OCI-LY7 (cell line): ENCODE measurements at regions not wholly inside any gene's neighbourhood (a gene's known extent, or its start where the extent isn't known, plus 50 kb on each side); places are given as distances from the start of the nearest gene placed in this dataset.
"Not testable (repeated sequence)": the region's sequence is repeated elsewhere in the genome, so short reads cannot be mapped to it uniquely, and the experiment has no call there.

Experiments
- BruUV-seq: library from RNA; stranded (reverse); fragments of 400-500 nt; replicated peaks from 2 replicates; lab custom pipeline; 2021; lab: Mats Ljungman, UMichigan
- CTCF ChIA-PET: fragments of 300-600 bp; sonication (Branson Sonifier 250); formaldehyde crosslinking; loops from one replicate; lab custom pipeline; 2022; ENCODE audit warnings: antibody characterized with exemption; ENCODE audit not compliant: unreplicated experiment; lab: Charles Lee
- POLR2A ChIA-PET: fragments of 300-600 bp; sonication (Branson Sonifier 250); formaldehyde crosslinking; loops from one replicate; lab custom pipeline; 2022; ENCODE audit warnings: antibody characterized with exemption; lab: Charles Lee
- DNase-seq: peaks from one replicate; pipeline ENCODE4 v3.0.0-alpha.2; 2015; ENCODE audit warnings: low spot score
- H2AFZ ChIP-seq: fragments of 200-600 bp; sonication (generic), shearing (Covaris generic); 2 replicates; pipeline ENCODE4 v1.6.1; 2014; ENCODE audit warnings: mild to moderate bottlenecking, antibody characterized with exemption, low read length, moderate library complexity
- H3K27ac ChIP-seq: fragments of 200-600 bp; sonication (generic); 2 replicates; pipeline ENCODE4 v1.5.1; 2014; ENCODE audit warnings: mixed run types, low read depth, mild to moderate bottlenecking, moderate library complexity, low read length, inconsistent platforms; ENCODE audit not compliant: poor library complexity, severe bottlenecking
- H3K36me3 ChIP-seq: fragments of 200-600 bp; sonication (generic); 2 replicates; pipeline ENCODE4 v1.6.1; 2014; ENCODE audit warnings: mild to moderate bottlenecking, antibody characterized with exemption, low read length, moderate library complexity, mixed read lengths; ENCODE audit not compliant: insufficient read depth
- H3K4me1 ChIP-seq: fragments of 200-600 bp; sonication (generic); 2 replicates; pipeline ENCODE4 v1.5.1; 2014; ENCODE audit warnings: mild to moderate bottlenecking, low read length; ENCODE audit not compliant: insufficient read depth, poor library complexity, severe bottlenecking
- H3K4me2 ChIP-seq: fragments of 200-600 bp; sonication (generic); 2 replicates; pipeline ENCODE4 v1.6.1; 2014; ENCODE audit warnings: mild to moderate bottlenecking, low read length
- H3K4me3 ChIP-seq: fragments of 200-600 bp; sonication (generic); 2 replicates; pipeline ENCODE4 v1.5.1; 2014; ENCODE audit warnings: mild to moderate bottlenecking, low read depth, low read length; ENCODE audit not compliant: poor library complexity, severe bottlenecking
- H3K79me2 ChIP-seq: fragments of 200-600 bp; sonication (generic); 2 replicates; pipeline ENCODE4 v1.6.1; 2016; ENCODE audit warnings: low read depth, mild to moderate bottlenecking, low read length, moderate library complexity, mixed read lengths; ENCODE audit not compliant: insufficient read depth
- H3K9me2 ChIP-seq: fragments of 200-600 bp; sonication (generic); 2 replicates; pipeline ENCODE4 v1.6.1; 2016; ENCODE audit warnings: mild to moderate bottlenecking, low read length, mixed read lengths; ENCODE audit not compliant: insufficient read depth
- H3K9me3 ChIP-seq: fragments of 200-600 bp; sonication (generic); 2 replicates; pipeline ENCODE4 v1.6.1; 2014; ENCODE audit warnings: mild to moderate bottlenecking, mixed run types, low read length, mixed read lengths
- H4K20me1 ChIP-seq: fragments of 200-600 bp; sonication (generic); 2 replicates; pipeline ENCODE4 v1.6.1; 2014; ENCODE audit warnings: mild to moderate bottlenecking, antibody characterized with exemption, low read length, moderate library complexity, mixed read lengths; ENCODE audit not compliant: insufficient read depth
- CTCF ChIP-seq: fragments of 200-600 bp; sonication (generic); conservative IDR thresholded peaks from 2 replicates; pipeline ENCODE4 v1.5.1; 2014; ENCODE audit warnings: mild to moderate bottlenecking, antibody characterized with exemption, low read length, moderate library complexity, mixed read lengths
- EZH2phosphoT487 ChIP-seq: fragments of 200-600 bp; sonication (generic); IDR thresholded peaks from 2 replicates; pipeline ENCODE4 v1.6.1; 2018; ENCODE audit warnings: low read depth, borderline replicate concordance, mild to moderate bottlenecking, mixed run types, antibody characterized with exemption, low read length, moderate library complexity, mixed read lengths
- intact Hi-C: fragments of 100-400 bp; cut with micrococcal nuclease; formaldehyde crosslinking; loops from one replicate; pipeline ENCODE4 v1.10.0; 2022; ENCODE audit not compliant: unreplicated experiment

- H3K4me2 ChIP-seq: no peak overlapping the region
- no peaks in the 10 kb centered on the region for H3K79me2 ChIP-seq
- H3K36me3 ChIP-seq: no peaks in the 10 kb centered on the region
- no peaks in the 10 kb centered on the region for H3K4me1 ChIP-seq
- no peaks in the 10 kb centered on the region for H4K20me1 ChIP-seq
- H3K9me2 ChIP-seq: peaks cover 4% of the 10 kb centered on the region
- no peak overlapping the region for H3K27ac ChIP-seq
- DNase-seq: no peak
- ChIA-PET CTCF (no interaction called here), POLR2A (no interaction called here)
- no TSS peak for BruUV-seq
- intact Hi-C loops: no loop called here
- H3K4me3 ChIP-seq: no peak overlapping the region
- no peak overlapping the region for H2AFZ ChIP-seq
- TF ChIP-seq CTCF: no peak
- no peak for TF ChIP-seq EZH2phosphoT487
- H3K9me3 ChIP-seq: no peaks in the 10 kb centered on the region
Measured at GRCh38 chr5:75869891-75870290, 152.7 kb upstream of the POC5 start.

- Histone ChIP-seq H3K9me2 (no peaks in the 10 kb centered on the region), H3K79me2 (no peaks in the 10 kb centered on the region), H3K36me3 (no peaks in the 10 kb centered on the region), H3K4me1 (no peaks in the 10 kb centered on the region), H4K20me1 (no peaks in the 10 kb centered on the region), H3K9me3 (no peaks in the 10 kb centered on the region), H2AFZ (no peak overlapping the region), H3K4me3 (no peak overlapping the region), H3K4me2 (no peak overlapping the region), H3K27ac (no peak overlapping the region)
- POLR2A ChIA-PET: no interaction called here
- no peak for TF ChIP-seq EZH2phosphoT487
- TF ChIP-seq CTCF: no peak
- BruUV-seq: no TSS peak
- intact Hi-C loops: no loop called here
- CTCF ChIA-PET: no interaction called here
- DNase-seq: no peak
Measured at GRCh38 chr5:75862872-75863271, 145.6 kb upstream of the POC5 start.

GRCh38 chr5:75859621-75860020, 142.4 kb upstream of the POC5 start:
- intact Hi-C loops, H3K79me2 ChIP-seq, H3K4me2 ChIP-seq, H3K27ac ChIP-seq, BruUV-seq, H3K4me3 ChIP-seq, H3K9me2 ChIP-seq, DNase-seq, H3K4me1 ChIP-seq, H3K36me3 ChIP-seq, POLR2A ChIA-PET, H2AFZ ChIP-seq, H3K9me3 ChIP-seq, H4K20me1 ChIP-seq, CTCF ChIA-PET: not testable (repeated sequence)
